SK-MEL-5 (cell line): ENCODE measurements at regions not wholly inside any gene's neighbourhood (a gene's known extent, or its start where the extent isn't known, plus 50 kb on each side); places are given as distances from the start of the nearest gene placed in this dataset.

ENCODE experiments used
- DNase-seq: peaks from one replicate; pipeline ENCODE4 v3.0.0-alpha.2; 2016; ENCODE audit warnings: low read depth, low spot score
- in situ Hi-C: cut with HindIII; loops from 2 replicates; pipeline ENCODE4 v1.10.0; 2016; ENCODE audit warnings: low sequenced_read_pairs, high pct_unique_total_duplicates, low pct_unique_long_range_greater_than_20kb

- peak; percentile 65 for DNase-seq
- in situ Hi-C loops, result no loop called here
These were observed 507.4 kb downstream of the ANKRD7 start for GRCh38 chr7:118731854-118732253.

- no peak for DNase-seq
- in situ Hi-C loops, result no loop called here
These were observed 510.0 kb downstream of the ANKRD7 start for GRCh38 chr7:118734541-118734940.

DNA sequence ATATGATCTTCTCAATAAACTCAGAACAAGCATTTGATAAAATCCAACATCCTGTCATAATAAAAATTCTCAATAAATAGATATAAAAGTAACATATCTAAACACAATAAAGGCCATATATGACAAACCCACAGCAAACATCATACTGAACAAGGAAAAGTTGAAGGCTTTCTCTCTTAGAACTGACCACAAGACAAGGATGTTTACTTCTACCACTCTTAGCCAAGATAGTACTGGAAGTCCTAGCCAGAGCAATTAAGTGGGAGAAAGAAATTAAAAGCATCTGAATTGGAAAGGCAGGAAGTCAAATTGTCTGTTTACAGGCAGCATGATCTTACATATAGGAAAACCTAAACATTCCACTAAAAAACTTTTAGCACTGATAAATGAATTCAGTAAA lies 510.9 kb downstream of the ANKRD7 start:
- no peak for DNase-seq
- in situ Hi-C loops, result no loop called here

GRCh38 chr7:118737935-118738334 lies 513.4 kb downstream of the ANKRD7 start:
- in situ Hi-C loops, result no loop called here
- DNase-seq, result no peak

GRCh38 chr7:118745927-118746326 lies 521.4 kb downstream of the ANKRD7 start:
- in situ Hi-C loops, result no loop called here

DNA sequence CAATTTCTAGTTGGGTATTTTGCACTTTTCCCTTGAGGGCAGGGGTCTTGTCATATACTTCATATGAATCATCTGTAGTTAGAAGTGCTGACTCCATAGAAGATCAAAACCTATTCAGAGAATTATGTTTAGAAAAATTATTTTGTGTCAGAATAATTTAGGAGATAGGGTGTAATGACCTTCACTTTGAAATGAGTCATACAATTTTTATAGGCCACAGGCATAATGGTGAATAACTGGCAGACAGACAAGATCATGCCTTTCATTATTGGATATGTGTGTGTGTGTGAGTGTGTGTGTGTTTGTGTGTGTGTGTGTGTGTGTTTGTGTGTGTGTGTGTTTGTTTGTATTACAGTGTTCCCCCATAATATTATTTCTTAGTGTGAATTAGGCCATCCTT lies 523.0 kb downstream of the ANKRD7 start:
- DNase-seq, result no peak
- in situ Hi-C loops, result no loop called here

More at GRCh38 chr7:118745927-118746326, 521.4 kb downstream of the ANKRD7 start:
- DNase-seq, result no peak

DNA sequence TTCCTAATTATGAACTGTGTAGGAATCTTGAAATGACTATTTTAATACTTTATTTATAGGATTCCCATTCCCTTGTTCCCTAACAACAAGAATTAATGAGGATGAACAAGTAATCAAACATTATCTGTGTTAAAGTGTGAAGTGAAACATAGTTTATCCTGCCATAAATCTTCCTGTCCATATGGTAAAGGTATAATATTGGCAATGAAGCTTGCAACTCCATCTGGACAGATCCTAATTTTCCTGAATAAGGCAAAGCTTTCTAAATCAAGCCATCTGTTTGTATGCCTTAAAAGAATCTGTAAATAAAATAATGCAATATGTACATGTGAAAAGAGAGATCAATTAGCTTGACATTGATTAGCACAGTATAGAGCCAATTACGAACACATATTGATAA lies 529.0 kb downstream of the ANKRD7 start:
- no peak for DNase-seq
- in situ Hi-C loops, result no loop called here

DNA sequence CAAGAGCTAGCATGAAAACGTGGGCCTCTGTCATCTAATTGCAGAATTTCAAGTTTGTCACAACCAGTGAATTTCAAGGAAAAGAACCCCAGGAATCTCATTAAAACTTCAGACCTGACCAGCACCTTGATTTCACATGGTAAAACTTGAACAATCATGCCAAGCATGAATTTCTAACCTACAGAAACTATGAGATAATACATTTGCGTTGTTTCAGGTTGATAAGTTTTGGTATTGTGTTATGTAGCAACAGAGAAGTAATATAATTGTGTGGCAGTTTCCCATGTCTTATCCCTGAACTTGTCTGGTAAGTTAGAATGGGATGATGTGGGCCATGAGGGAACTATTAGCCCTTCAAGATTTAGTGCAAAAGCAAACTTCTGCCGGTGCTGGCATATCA lies 530.1 kb downstream of the ANKRD7 start:
- no peak for DNase-seq
- in situ Hi-C loops, result no loop called here

DNA sequence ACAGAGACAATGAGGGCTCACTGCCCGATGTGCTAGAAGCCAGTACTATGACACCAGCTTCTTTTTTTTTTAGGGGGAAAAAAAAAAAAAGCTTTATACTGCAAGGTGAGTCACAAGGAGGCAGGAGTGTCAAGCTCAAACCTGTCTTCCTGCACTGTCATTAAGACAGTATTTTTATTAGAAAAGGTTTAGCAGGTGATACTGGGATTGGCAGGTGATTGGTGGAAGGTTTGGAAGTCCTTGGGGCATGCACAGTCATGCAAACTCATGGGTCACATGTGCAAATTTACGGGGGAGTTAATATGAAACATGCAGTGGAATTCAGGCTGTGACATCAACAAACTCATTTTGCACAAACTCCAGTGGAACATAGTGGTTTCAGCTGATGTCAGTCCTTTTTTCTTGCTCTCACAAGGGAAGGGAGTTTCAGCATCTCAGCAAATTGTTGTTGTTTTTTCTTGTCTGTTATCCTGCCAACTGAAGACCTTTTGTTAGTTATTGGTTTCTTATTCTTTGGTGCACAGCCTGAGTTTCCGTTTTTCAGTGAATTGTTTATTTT lies 530.6 kb downstream of the ANKRD7 start:
- in situ Hi-C loops, result no loop called here
- DNase-seq, result no peak

- in situ Hi-C loops, result no loop called here
- DNase-seq, result no peak
These were observed 532.6 kb downstream of the ANKRD7 start for GRCh38 chr7:118757066-118757465.

GRCh38 chr7:118758582-118758981 lies 534.1 kb downstream of the ANKRD7 start:
- in situ Hi-C loops, result no loop called here
- no peak for DNase-seq

DNA sequence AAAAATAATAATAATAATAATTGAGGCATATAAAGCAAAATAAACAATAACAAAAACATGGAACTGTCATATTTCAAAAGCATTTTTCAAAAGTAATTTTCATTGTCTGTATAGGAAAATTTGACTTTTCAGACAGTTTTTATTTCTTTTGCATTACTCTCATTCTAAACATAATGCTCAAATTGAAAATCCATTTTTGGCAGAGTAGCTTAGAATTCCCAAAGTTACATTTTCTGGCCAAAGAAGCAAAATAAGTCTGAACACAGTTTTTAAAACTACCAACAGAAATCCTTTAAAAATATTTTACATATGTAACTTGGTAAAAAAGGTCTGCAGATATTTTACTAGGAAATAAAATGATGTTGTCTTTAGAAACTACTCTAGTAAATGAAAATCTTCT lies 535.4 kb downstream of the ANKRD7 start:
- in situ Hi-C loops, result no loop called here
- DNase-seq, result no peak

GRCh38 chr7:118762451-118762850 lies 537.9 kb downstream of the ANKRD7 start:
- no peak for DNase-seq
- in situ Hi-C loops, result no loop called here

DNA sequence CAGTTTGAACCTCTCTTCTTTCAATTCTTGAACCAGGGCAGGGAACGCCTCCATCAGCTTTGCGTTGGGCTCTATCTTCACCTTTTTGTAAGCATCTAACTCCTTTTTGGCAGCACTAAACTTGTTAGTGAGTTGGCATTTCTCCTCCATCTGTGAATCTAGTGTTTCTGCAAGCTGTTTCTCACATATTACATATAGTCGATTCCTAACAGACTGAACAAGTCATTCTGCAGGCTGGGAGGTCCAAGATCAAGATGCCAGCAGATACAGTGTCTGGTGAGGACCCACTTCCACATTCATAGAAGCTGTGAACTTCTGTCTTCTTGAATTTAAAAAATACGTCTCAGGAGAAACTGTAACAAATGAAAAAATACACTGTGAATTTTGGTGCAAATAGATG lies 539.7 kb downstream of the ANKRD7 start:
- in situ Hi-C loops, result no loop called here
- DNase-seq, result no peak

DNA sequence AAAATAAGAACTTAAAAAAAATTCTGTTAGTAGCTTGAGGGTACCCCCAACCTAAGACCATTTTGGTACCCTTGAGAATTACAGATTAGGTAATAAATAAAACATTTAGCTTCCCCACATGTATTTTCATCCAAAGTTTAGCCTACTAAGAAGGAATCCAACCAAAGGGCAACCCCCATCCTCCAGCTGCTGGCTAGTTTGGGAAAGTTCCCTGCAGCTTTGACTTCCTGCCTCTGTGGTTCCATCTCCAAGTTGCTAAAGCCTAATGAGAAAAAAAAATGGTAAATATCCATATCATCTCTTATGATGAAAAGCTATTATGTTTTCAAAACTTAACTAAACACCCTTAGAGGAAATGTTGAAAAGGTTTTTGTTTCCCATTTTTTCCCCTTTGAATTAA lies 547.2 kb downstream of the ANKRD7 start:
- in situ Hi-C loops, result no loop called here
- DNase-seq, result no peak

DNA sequence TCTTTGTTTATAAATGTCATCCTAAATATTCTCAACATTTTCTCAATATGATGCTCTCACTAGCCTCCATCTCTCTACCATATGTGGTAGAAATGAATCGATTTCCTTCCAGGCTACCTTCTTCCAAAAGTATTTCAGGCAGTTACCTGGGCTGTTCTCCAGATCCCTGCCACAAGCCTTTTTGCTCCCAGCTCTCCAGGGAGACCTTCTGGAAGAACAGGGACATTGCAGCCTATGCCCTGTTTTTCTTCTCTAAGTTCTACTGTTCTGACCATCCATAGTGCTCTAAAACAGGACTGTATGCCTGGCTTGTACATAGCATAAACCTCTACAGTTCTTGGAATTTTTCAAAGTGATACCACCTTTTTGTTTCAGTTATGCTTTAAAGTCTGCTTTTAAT lies 552.8 kb downstream of the ANKRD7 start:
- in situ Hi-C loops, result no loop called here
- DNase-seq, result no peak

- in situ Hi-C loops, result no loop called here
- DNase-seq, result no peak
These were observed 568.2 kb downstream of the ANKRD7 start for GRCh38 chr7:118792682-118793081.

DNA sequence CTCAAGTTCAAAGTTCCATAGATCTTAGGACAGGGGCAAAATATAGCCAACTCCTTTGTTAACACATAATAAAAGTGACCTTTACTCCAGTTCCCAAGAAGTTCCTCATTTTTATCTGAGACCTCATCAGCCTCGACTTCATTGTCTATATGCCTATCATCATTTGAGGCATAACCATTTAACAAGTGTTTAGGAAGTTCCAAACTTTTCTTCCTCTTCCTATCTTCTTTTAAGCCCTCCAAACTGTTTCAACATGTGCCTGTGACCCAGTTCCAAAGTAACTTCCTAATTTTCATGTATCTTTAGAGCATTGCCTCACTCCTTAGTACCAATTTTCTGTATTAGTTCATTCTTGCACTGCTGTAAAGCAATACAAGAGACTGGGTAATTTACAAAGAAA lies 569.1 kb downstream of the ANKRD7 start:
- in situ Hi-C loops, result no loop called here

GRCh38 chr7:118794419-118794818 lies 569.9 kb downstream of the ANKRD7 start:
- in situ Hi-C loops, result no loop called here
- no peak for DNase-seq

More for the DNA sequence above, 569.1 kb downstream of the ANKRD7 start:
- no peak for DNase-seq

DNA sequence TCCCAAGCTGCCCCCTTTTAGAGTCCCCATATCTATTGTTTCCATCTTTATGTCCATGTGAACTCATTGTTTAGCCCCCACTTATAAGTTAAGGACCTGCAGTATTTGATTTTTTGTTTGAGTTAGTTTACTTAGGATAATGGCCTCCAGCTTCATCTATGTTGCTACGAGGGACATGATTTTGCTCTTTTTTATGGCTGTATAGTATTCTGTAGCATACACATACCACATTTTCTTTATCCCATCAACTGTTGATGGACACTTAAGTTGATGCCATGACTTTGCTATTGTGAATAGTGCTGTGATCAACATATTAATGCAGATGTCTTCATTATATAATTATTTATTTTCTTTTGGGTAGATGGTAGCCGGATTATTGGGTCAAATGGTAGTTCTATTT lies 576.9 kb downstream of the ANKRD7 start:
- in situ Hi-C loops, result no loop called here
- DNase-seq, result no peak
